Endothelial cell of umbilical vein (primary cell): ENCODE measurements at regions not wholly inside any gene's neighbourhood (a gene's known extent, or its start where the extent isn't known, plus 50 kb on each side); places are given as distances from the start of the nearest gene placed in this dataset.

Experiments used
- CTCF ChIP-seq, 2 donors: IDR thresholded peaks; 1 replicate in 1 of 2; 2 replicates in 1 of 2; pipeline ENCODE4 v1.5.1; 2011; ENCODE audit warnings: low read length in 2 of 2, mild to moderate bottlenecking in 2 of 2, moderate library complexity in 2 of 2, control low read depth in 1 of 2, inconsistent platforms in 1 of 2, low read depth in 1 of 2; ENCODE audit not compliant: insufficient read depth in 1 of 2; ENCODE audit errors: extremely low read depth in 1 of 2
- EZH2 ChIP-seq: IDR thresholded peaks from 2 replicates; pipeline ENCODE4 v1.6.1; 2012; ENCODE audit warnings: borderline replicate concordance, low read depth, mild to moderate bottlenecking, moderate library complexity, low read length, inconsistent platforms; ENCODE audit not compliant: severe bottlenecking
- POLR2A ChIP-seq: IDR thresholded peaks from 2 replicates; pipeline ENCODE4 v1.6.1; 2012; ENCODE audit warnings: low read depth, mild to moderate bottlenecking, control low read depth, low read length

- TF ChIP-seq CTCF (IDR thresholded peaks at IDR 0.05; ENCODE audit: extremely low read depth in 1 of 2, insufficient read depth in 1 of 2, low read depth in 1 of 2, low read length in 2 of 2) (no peak), EZH2 (no peak), POLR2A (no peak)
Observed at GRCh38 chr11:27926981-27927481, 180.9 kb downstream of the KIF18A start.
